ENCODE measurements at regions not wholly inside any gene's neighbourhood (a gene's known extent, or its start where the extent isn't known, plus 50 kb on each side); places are given as distances from the start of the nearest gene placed in this dataset.

- TF ChIP-seq, protein P1, sequence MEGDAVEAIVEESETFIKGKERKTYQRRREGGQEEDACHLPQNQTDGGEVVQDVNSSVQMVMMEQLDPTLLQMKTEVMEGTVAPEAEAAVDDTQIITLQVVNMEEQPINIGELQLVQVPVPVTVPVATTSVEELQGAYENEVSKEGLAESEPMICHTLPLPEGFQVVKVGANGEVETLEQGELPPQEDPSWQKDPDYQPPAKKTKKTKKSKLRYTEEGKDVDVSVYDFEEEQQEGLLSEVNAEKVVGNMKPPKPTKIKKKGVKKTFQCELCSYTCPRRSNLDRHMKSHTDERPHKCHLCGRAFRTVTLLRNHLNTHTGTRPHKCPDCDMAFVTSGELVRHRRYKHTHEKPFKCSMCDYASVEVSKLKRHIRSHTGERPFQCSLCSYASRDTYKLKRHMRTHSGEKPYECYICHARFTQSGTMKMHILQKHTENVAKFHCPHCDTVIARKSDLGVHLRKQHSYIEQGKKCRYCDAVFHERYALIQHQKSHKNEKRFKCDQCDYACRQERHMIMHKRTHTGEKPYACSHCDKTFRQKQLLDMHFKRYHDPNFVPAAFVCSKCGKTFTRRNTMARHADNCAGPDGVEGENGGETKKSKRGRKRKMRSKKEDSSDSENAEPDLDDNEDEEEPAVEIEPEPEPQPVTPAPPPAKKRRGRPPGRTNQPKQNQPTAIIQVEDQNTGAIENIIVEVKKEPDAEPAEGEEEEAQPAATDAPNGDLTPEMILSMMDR (IDR thresholded peaks at IDR 0.05), result no peak
- TF ChIP-seq POLR2A (IDR thresholded peaks at IDR 0.05), result no peak
Observed at GRCh38 chr16:22675745-22676540, 138.0 kb upstream of the HS3ST2 start.
